HepG2 (cell line): ENCODE measurements at regions not wholly inside any gene's neighbourhood (a gene's known extent, or its start where the extent isn't known, plus 50 kb on each side); places are given as distances from the start of the nearest gene placed in this dataset.

Source experiments
- ATAC-seq: fragments of 200-7000 bp; cut with Tn5 transposase; 3 replicates; pipeline ENCODE4 v1.9.1; 2020; ENCODE audit warnings: mild to moderate bottlenecking, moderate library complexity
- BruUV-seq: library from RNA; stranded (reverse); fragments of 400-500 nt; replicated peaks from 2 replicates; lab custom pipeline; 2021; lab: Mats Ljungman, UMichigan
- CTCF ChIA-PET: fragments of 300-600 bp; formaldehyde crosslinking; extraction: SDS; loops from one replicate; lab custom pipeline; 2021; ENCODE audit warnings: low total read pairs, inconsistent platforms, low intra/inter-chr PET ratio; lab: Yijun Ruan, JAX
- POLR2A ChIA-PET: fragments of 350-600 bp; sonication (Branson Sonifier 250); formaldehyde crosslinking; loops from one replicate; lab custom pipeline; 2020; ENCODE audit warnings: antibody characterized with exemption, inconsistent platforms; lab: Yijun Ruan, JAX
- DNase-seq: peaks from one replicate; pipeline ENCODE4 v3.0.0-alpha.2; 2015; ENCODE audit warnings: low spot score
- FAIRE-seq: peaks from 3 replicates; lab custom pipeline; 2011; peaks lifted over from hg19 to GRCh38; lab: Jason Lieb, UNC
- H2AFZ ChIP-seq: one replicate; pipeline ENCODE4 v1.6.1; 2011; ENCODE audit warnings: low read length, inconsistent platforms
- H3K27ac ChIP-seq: fragments of 300-600 bp; 3 replicates; pipeline ENCODE4 v1.8.0; 2011; ENCODE audit warnings: mixed run types, mild to moderate bottlenecking, mixed read lengths, low read length, inconsistent platforms; ENCODE audit not compliant: insufficient read depth; ENCODE audit errors: extremely low read length
- H3K27me3 ChIP-seq, 2 experiments: fragments of 200-600 bp in 1 of 2; 2 replicates in 1 of 2; 3 replicates in 1 of 2; pipeline versions ENCODE4 v1.6.0 to v1.8.0; 2011; ENCODE audit warnings: low read length in 2 of 2, mild to moderate bottlenecking in 2 of 2, moderate library complexity in 2 of 2, inconsistent platforms in 1 of 2; ENCODE audit not compliant: insufficient read depth in 2 of 2, control insufficient read depth in 1 of 2
- H3K36me3 ChIP-seq, 2 experiments: fragments of 200-600 bp in 1 of 2; replicated peaks in 1 of 2; 2 replicates in 1 of 2; 3 replicates in 1 of 2; pipeline versions ENCODE4 v1.5.1 to v1.8.0; 2011; ENCODE audit warnings: low read length in 2 of 2, inconsistent platforms in 1 of 2; ENCODE audit not compliant: insufficient read depth in 2 of 2, control insufficient read depth in 1 of 2
- H3K4me1 ChIP-seq: 2 replicates; pipeline ENCODE4 v1.5.1; 2012; ENCODE audit warnings: low read length, inconsistent platforms; ENCODE audit not compliant: insufficient read depth
- H3K4me2 ChIP-seq: 2 replicates; pipeline ENCODE4 v1.6.0; 2011; ENCODE audit warnings: low read depth, low read length, inconsistent platforms
- H3K4me3 ChIP-seq, 3 experiments: fragments of 200-600 bp in 1 of 3; sonication (generic), shearing (Covaris generic) in 1 of 3; replicated peaks in 1 of 3; 2 replicates each; pipeline ENCODE4 v1.5.1; 2011 to 2016; ENCODE audit warnings: low read length in 3 of 3, inconsistent platforms in 2 of 3, low read depth in 2 of 3, mild to moderate bottlenecking in 2 of 3, control low read depth in 1 of 3, mixed read lengths in 1 of 3; ENCODE audit not compliant: insufficient read depth in 1 of 3
- H3K79me2 ChIP-seq: one replicate; pipeline ENCODE4 v1.6.1; 2011; ENCODE audit warnings: low read length, inconsistent platforms; ENCODE audit not compliant: insufficient read depth
- H3K9ac ChIP-seq: 2 replicates; pipeline ENCODE4 v1.6.0; 2011; ENCODE audit warnings: mild to moderate bottlenecking, low read depth, low read length, inconsistent platforms; ENCODE audit not compliant: insufficient read depth
- H3K9me3 ChIP-seq: 2 replicates; pipeline ENCODE4 v1.5.1; 2012; ENCODE audit warnings: mild to moderate bottlenecking, low read length
- H4K20me1 ChIP-seq: 2 replicates; pipeline ENCODE4 v1.6.0; 2011; ENCODE audit warnings: inconsistent platforms, mild to moderate bottlenecking, low read length, moderate library complexity; ENCODE audit not compliant: insufficient read depth
- BRD4 ChIP-seq: sonication (generic); formaldehyde crosslinking; IDR thresholded peaks from 2 replicates; pipeline ENCODE4 v1.4.0; 2020; ENCODE audit warnings: missing genetic modification reagents
- ELF3 ChIP-seq: IDR thresholded peaks from 2 replicates; pipeline ENCODE4 v1.6.1; 2016; ENCODE audit warnings: missing genetic modification reagents, missing compliant biosample characterization
- GABPA ChIP-seq, 2 experiments: IDR thresholded peaks; 2 replicates each; pipeline ENCODE4 v1.6.1; 2011 to 2016; ENCODE audit warnings: low read depth in 2 of 2, low read length in 1 of 2, missing biosample characterization in 1 of 2, missing genetic modification characterization in 1 of 2
- HNRNPK ChIP-seq: fragments of 200-400 bp; formaldehyde crosslinking; IDR thresholded peaks from 2 replicates; pipeline ENCODE4 v1.6.1; 2018; ENCODE audit warnings: low read length, low read depth, moderate library complexity, mild to moderate bottlenecking; ENCODE audit not compliant: poor library complexity, severe bottlenecking
- NBN ChIP-seq: fragments of 450-650 bp; conservative IDR thresholded peaks from 2 replicates; pipeline ENCODE4 v1.6.1; 2017
- TBX2 ChIP-seq: sonication (generic); formaldehyde crosslinking; IDR thresholded peaks from 2 replicates; pipeline ENCODE4 v1.5.0; 2020; ENCODE audit warnings: missing genetic modification reagents, mild to moderate bottlenecking, borderline replicate concordance
- ZNF713 ChIP-seq: sonication (generic); formaldehyde crosslinking; IDR thresholded peaks from 2 replicates; pipeline ENCODE4 v1.4.0; 2020; ENCODE audit warnings: mild to moderate bottlenecking, missing genetic modification reagents
- ZNF790 ChIP-seq: sonication (generic); formaldehyde crosslinking; IDR thresholded peaks from 2 replicates; pipeline ENCODE4 v1.8.0; 2022; ENCODE audit warnings: missing genetic modification reagents, mild to moderate bottlenecking, borderline replicate concordance
- WGBS: methylation state at CpG from one replicate; pipeline ENCODE4 v1.1.6; 2017; ENCODE audit warnings: low lambda C conversion rate; 5-methylcytosine and 5-hydroxymethylcytosine counted together
- in situ Hi-C: cut with HindIII; loops from 2 replicates; pipeline ENCODE4 v1.10.0; 2017; ENCODE audit warnings: low pct_unique_long_range_greater_than_20kb; ENCODE audit not compliant: extremely low pct_ligation_motif_present
- intact Hi-C: fragments of 100-400 bp; cut with micrococcal nuclease; formaldehyde crosslinking; loops from one replicate; pipeline ENCODE4 v1.10.0; 2022; ENCODE audit not compliant: unreplicated experiment
- TF ChIP-seq, protein P1 (sequence below): sonication (generic); formaldehyde crosslinking; IDR thresholded peaks from 2 replicates; pipeline ENCODE4; 2020; ENCODE audit warnings: missing genetic modification reagents, mild to moderate bottlenecking, borderline replicate concordance
- TF ChIP-seq, protein P2 (sequence below): sonication (generic); formaldehyde crosslinking; IDR thresholded peaks from 2 replicates; pipeline ENCODE4 v1.4.0; 2020; ENCODE audit warnings: mild to moderate bottlenecking, missing genetic modification reagents
- TF ChIP-seq, protein P3 (sequence below): sonication (generic); formaldehyde crosslinking; IDR thresholded peaks from 2 replicates; pipeline ENCODE4 v1.5.0; 2020; ENCODE audit warnings: mild to moderate bottlenecking, missing genetic modification reagents, borderline replicate concordance
- TF ChIP-seq, protein P4 (sequence below): sonication (generic); formaldehyde crosslinking; IDR thresholded peaks from 2 replicates; pipeline ENCODE4 v1.9.0; 2021; ENCODE audit warnings: missing genetic modification reagents, borderline replicate concordance
- TF ChIP-seq, protein P5 (sequence below): sonication (generic); formaldehyde crosslinking; IDR thresholded peaks from 2 replicates; pipeline ENCODE4 v1.9.0; 2021; ENCODE audit warnings: missing genetic modification reagents, borderline replicate concordance

DNA sequence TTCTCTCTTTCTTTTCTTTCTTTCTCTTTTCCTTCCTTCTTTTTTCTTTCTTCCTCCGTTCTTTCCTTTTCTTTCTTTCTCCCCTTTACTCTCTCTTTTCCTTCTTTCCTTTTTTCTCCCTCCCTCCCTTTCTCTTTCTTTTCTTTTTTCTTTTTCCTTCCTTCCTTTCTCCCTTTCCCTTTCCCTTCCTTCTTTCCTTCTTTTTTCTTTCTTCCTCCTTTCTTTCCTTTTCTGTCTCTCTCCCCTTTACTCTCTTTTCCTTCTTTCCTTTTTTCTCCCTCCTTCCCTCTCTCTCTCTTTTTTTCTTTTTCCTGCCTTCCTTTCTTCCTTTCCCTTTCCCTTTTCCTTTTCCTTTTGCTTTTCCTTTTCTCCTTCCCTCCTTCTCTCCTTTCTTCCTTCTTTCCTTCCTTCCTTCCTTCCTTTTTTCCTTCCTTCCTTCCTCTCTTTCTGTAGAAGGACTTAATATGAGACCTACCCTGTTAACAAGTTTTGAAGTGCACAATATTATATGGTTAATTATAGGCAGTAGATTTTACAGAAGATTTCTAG is 142.7 kb upstream of the CD180 start:
- Histone ChIP-seq H3K36me3 (no peaks in the 10 kb centered on the region), H4K20me1 (no peaks in the 10 kb centered on the region), H3K27ac (no peak overlapping the region), H3K4me3 (no peak overlapping the region), H3K79me2 (no peaks in the 10 kb centered on the region), H3K4me1 (no peaks in the 10 kb centered on the region), H3K4me2 (no peak overlapping the region), H3K27me3 (no peaks in the 10 kb centered on the region), H3K9me3 (no peaks in the 10 kb centered on the region), H2AFZ (no peak overlapping the region), H3K9ac (no peak overlapping the region)
- DNase-seq (no peak), ATAC-seq (no peak), FAIRE-seq (no peak)
- 6% methylated on average over 1 of the region's 1 CpG for WGBS
- ChIA-PET POLR2A (no interaction called here), CTCF (no interaction called here)
- intact Hi-C loops = no loop called here
- BruUV-seq = no TSS peak
- in situ Hi-C loops = no loop called here
- TF ChIP-seq NBN = no peak
- TF ChIP-seq ELF3 (CRISPR knock-in tag) = no peak
- TF ChIP-seq, protein P1, sequence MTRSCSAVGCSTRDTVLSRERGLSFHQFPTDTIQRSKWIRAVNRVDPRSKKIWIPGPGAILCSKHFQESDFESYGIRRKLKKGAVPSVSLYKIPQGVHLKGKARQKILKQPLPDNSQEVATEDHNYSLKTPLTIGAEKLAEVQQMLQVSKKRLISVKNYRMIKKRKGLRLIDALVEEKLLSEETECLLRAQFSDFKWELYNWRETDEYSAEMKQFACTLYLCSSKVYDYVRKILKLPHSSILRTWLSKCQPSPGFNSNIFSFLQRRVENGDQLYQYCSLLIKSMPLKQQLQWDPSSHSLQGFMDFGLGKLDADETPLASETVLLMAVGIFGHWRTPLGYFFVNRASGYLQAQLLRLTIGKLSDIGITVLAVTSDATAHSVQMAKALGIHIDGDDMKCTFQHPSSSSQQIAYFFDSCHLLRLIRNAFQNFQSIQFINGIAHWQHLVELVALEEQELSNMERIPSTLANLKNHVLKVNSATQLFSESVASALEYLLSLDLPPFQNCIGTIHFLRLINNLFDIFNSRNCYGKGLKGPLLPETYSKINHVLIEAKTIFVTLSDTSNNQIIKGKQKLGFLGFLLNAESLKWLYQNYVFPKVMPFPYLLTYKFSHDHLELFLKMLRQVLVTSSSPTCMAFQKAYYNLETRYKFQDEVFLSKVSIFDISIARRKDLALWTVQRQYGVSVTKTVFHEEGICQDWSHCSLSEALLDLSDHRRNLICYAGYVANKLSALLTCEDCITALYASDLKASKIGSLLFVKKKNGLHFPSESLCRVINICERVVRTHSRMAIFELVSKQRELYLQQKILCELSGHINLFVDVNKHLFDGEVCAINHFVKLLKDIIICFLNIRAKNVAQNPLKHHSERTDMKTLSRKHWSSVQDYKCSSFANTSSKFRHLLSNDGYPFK (CRISPR knock-in tag) = no peak
- TF ChIP-seq, protein P2, sequence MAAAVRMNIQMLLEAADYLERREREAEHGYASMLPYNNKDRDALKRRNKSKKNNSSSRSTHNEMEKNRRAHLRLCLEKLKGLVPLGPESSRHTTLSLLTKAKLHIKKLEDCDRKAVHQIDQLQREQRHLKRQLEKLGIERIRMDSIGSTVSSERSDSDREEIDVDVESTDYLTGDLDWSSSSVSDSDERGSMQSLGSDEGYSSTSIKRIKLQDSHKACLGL (CRISPR knock-in tag) = no peak
- TF ChIP-seq, protein P3, sequence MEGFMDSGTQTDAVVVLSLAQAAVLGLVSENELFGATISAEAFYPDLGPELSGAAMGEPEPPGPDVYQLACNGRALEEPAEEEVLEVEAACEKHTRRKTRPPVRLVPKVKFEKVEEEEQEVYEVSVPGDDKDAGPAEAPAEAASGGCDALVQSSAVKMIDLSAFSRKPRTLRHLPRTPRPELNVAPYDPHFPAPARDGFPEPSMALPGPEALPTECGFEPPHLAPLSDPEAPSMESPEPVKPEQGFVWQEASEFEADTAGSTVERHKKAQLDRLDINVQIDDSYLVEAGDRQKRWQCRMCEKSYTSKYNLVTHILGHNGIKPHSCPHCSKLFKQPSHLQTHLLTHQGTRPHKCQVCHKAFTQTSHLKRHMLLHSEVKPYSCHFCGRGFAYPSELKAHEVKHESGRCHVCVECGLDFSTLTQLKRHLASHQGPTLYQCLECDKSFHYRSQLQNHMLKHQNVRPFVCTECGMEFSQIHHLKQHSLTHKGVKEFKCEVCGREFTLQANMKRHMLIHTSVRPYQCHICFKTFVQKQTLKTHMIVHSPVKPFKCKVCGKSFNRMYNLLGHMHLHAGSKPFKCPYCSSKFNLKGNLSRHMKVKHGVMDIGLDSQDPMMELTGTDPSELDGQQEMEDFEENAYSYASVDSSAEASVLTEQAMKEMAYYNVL (CRISPR knock-in tag) = no peak
- TF ChIP-seq BRD4 (CRISPR knock-in tag) = no peak
- TF ChIP-seq, protein P4, sequence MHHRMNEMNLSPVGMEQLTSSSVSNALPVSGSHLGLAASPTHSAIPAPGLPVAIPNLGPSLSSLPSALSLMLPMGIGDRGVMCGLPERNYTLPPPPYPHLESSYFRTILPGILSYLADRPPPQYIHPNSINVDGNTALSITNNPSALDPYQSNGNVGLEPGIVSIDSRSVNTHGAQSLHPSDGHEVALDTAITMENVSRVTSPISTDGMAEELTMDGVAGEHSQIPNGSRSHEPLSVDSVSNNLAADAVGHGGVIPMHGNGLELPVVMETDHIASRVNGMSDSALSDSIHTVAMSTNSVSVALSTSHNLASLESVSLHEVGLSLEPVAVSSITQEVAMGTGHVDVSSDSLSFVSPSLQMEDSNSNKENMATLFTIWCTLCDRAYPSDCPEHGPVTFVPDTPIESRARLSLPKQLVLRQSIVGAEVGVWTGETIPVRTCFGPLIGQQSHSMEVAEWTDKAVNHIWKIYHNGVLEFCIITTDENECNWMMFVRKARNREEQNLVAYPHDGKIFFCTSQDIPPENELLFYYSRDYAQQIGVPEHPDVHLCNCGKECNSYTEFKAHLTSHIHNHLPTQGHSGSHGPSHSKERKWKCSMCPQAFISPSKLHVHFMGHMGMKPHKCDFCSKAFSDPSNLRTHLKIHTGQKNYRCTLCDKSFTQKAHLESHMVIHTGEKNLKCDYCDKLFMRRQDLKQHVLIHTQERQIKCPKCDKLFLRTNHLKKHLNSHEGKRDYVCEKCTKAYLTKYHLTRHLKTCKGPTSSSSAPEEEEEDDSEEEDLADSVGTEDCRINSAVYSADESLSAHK (CRISPR knock-in tag) = no peak
- no peak for TF ChIP-seq HNRNPK
- no peak for TF ChIP-seq TBX2
- no peak for TF ChIP-seq ZNF713 (CRISPR knock-in tag)
- TF ChIP-seq GABPA (IDR thresholded peaks at IDR 0.05; ENCODE audit: low read depth, low read length) = no peak
- no peak for TF ChIP-seq GABPA (CRISPR knock-in tag; IDR thresholded peaks at IDR 0.05; ENCODE audit: low read depth)
- no peak for TF ChIP-seq ZNF790 (CRISPR knock-in tag)
- TF ChIP-seq, protein P5, sequence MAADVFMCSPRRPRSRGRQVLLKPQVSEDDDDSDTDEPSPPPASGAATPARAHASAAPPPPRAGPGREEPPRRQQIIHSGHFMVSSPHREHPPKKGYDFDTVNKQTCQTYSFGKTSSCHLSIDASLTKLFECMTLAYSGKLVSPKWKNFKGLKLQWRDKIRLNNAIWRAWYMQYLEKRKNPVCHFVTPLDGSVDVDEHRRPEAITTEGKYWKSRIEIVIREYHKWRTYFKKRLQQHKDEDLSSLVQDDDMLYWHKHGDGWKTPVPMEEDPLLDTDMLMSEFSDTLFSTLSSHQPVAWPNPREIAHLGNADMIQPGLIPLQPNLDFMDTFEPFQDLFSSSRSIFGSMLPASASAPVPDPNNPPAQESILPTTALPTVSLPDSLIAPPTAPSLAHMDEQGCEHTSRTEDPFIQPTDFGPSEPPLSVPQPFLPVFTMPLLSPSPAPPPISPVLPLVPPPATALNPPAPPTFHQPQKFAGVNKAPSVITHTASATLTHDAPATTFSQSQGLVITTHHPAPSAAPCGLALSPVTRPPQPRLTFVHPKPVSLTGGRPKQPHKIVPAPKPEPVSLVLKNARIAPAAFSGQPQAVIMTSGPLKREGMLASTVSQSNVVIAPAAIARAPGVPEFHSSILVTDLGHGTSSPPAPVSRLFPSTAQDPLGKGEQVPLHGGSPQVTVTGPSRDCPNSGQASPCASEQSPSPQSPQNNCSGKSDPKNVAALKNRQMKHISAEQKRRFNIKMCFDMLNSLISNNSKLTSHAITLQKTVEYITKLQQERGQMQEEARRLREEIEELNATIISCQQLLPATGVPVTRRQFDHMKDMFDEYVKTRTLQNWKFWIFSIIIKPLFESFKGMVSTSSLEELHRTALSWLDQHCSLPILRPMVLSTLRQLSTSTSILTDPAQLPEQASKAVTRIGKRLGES = no peak
